OCI-LY7 (cell line): ENCODE measurements at regions not wholly inside any gene's neighbourhood (a gene's known extent, or its start where the extent isn't known, plus 50 kb on each side); places are given as distances from the start of the nearest gene placed in this dataset.

Source experiments
- BruUV-seq: library from RNA; stranded (reverse); fragments of 400-500 nt; replicated peaks from 2 replicates; lab custom pipeline; 2021; lab: Mats Ljungman, UMichigan
- CTCF ChIA-PET: fragments of 300-600 bp; sonication (Branson Sonifier 250); formaldehyde crosslinking; loops from one replicate; lab custom pipeline; 2022; ENCODE audit warnings: antibody characterized with exemption; ENCODE audit not compliant: unreplicated experiment; lab: Charles Lee
- POLR2A ChIA-PET: fragments of 300-600 bp; sonication (Branson Sonifier 250); formaldehyde crosslinking; loops from one replicate; lab custom pipeline; 2022; ENCODE audit warnings: antibody characterized with exemption; lab: Charles Lee
- DNase-seq: peaks from one replicate; pipeline ENCODE4 v3.0.0-alpha.2; 2015; ENCODE audit warnings: low spot score
- H2AFZ ChIP-seq: fragments of 200-600 bp; sonication (generic), shearing (Covaris generic); 2 replicates; pipeline ENCODE4 v1.6.1; 2014; ENCODE audit warnings: mild to moderate bottlenecking, antibody characterized with exemption, low read length, moderate library complexity
- H3K27ac ChIP-seq: fragments of 200-600 bp; sonication (generic); 2 replicates; pipeline ENCODE4 v1.5.1; 2014; ENCODE audit warnings: mixed run types, low read depth, mild to moderate bottlenecking, moderate library complexity, low read length, inconsistent platforms; ENCODE audit not compliant: poor library complexity, severe bottlenecking
- H3K36me3 ChIP-seq: fragments of 200-600 bp; sonication (generic); 2 replicates; pipeline ENCODE4 v1.6.1; 2014; ENCODE audit warnings: mild to moderate bottlenecking, antibody characterized with exemption, low read length, moderate library complexity, mixed read lengths; ENCODE audit not compliant: insufficient read depth
- H3K4me1 ChIP-seq: fragments of 200-600 bp; sonication (generic); 2 replicates; pipeline ENCODE4 v1.5.1; 2014; ENCODE audit warnings: mild to moderate bottlenecking, low read length; ENCODE audit not compliant: insufficient read depth, poor library complexity, severe bottlenecking
- H3K4me2 ChIP-seq: fragments of 200-600 bp; sonication (generic); 2 replicates; pipeline ENCODE4 v1.6.1; 2014; ENCODE audit warnings: mild to moderate bottlenecking, low read length
- H3K4me3 ChIP-seq: fragments of 200-600 bp; sonication (generic); 2 replicates; pipeline ENCODE4 v1.5.1; 2014; ENCODE audit warnings: mild to moderate bottlenecking, low read depth, low read length; ENCODE audit not compliant: poor library complexity, severe bottlenecking
- H3K79me2 ChIP-seq: fragments of 200-600 bp; sonication (generic); 2 replicates; pipeline ENCODE4 v1.6.1; 2016; ENCODE audit warnings: low read depth, mild to moderate bottlenecking, low read length, moderate library complexity, mixed read lengths; ENCODE audit not compliant: insufficient read depth
- H3K9me2 ChIP-seq: fragments of 200-600 bp; sonication (generic); 2 replicates; pipeline ENCODE4 v1.6.1; 2016; ENCODE audit warnings: mild to moderate bottlenecking, low read length, mixed read lengths; ENCODE audit not compliant: insufficient read depth
- H3K9me3 ChIP-seq: fragments of 200-600 bp; sonication (generic); 2 replicates; pipeline ENCODE4 v1.6.1; 2014; ENCODE audit warnings: mild to moderate bottlenecking, mixed run types, low read length, mixed read lengths
- H4K20me1 ChIP-seq: fragments of 200-600 bp; sonication (generic); 2 replicates; pipeline ENCODE4 v1.6.1; 2014; ENCODE audit warnings: mild to moderate bottlenecking, antibody characterized with exemption, low read length, moderate library complexity, mixed read lengths; ENCODE audit not compliant: insufficient read depth
- EZH2phosphoT487 ChIP-seq: fragments of 200-600 bp; sonication (generic); IDR thresholded peaks from 2 replicates; pipeline ENCODE4 v1.6.1; 2018; ENCODE audit warnings: low read depth, borderline replicate concordance, mild to moderate bottlenecking, mixed run types, antibody characterized with exemption, low read length, moderate library complexity, mixed read lengths
- intact Hi-C: fragments of 100-400 bp; cut with micrococcal nuclease; formaldehyde crosslinking; loops from one replicate; pipeline ENCODE4 v1.10.0; 2022; ENCODE audit not compliant: unreplicated experiment
- TF ChIP-seq, protein P1 (sequence below): fragments of 200-600 bp; sonication (generic); conservative IDR thresholded peaks from 2 replicates; pipeline ENCODE4 v1.5.1; 2014; ENCODE audit warnings: mild to moderate bottlenecking, antibody characterized with exemption, low read length, moderate library complexity, mixed read lengths

DNA sequence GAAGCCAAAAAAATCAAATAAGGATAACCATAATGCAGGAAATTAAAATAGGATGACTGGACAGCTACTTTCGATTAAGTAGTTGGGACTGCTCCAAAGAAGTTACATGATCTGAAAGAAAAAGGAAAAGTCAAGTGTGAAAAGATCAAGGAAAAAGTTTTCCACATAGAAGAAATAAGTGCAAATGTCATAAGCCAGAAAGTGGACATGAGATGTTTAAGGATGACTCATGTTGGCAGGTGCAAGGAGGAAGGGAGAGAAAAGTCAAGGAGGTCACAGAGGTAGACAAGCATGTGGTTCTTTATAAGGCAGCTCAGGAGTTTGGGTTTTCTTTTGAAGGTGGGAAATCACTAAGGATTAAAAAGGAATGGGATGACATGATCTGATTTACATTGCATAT, 89.8 kb upstream of the GPRIN3 start:
- intact Hi-C loops = no loop called here
- Histone ChIP-seq H3K4me1 (no peaks in the 10 kb centered on the region), H3K27ac (no peak overlapping the region), H2AFZ (no peak overlapping the region), H3K36me3 (no peaks in the 10 kb centered on the region), H3K4me2 (no peak overlapping the region), H3K9me2 (no peaks in the 10 kb centered on the region), H3K4me3 (no peak overlapping the region), H3K79me2 (no peaks in the 10 kb centered on the region), H3K9me3 (no peaks in the 10 kb centered on the region), H4K20me1 (no peaks in the 10 kb centered on the region)
- DNase-seq = no peak
- CTCF ChIA-PET = no interaction called here
- TF ChIP-seq, protein P1, sequence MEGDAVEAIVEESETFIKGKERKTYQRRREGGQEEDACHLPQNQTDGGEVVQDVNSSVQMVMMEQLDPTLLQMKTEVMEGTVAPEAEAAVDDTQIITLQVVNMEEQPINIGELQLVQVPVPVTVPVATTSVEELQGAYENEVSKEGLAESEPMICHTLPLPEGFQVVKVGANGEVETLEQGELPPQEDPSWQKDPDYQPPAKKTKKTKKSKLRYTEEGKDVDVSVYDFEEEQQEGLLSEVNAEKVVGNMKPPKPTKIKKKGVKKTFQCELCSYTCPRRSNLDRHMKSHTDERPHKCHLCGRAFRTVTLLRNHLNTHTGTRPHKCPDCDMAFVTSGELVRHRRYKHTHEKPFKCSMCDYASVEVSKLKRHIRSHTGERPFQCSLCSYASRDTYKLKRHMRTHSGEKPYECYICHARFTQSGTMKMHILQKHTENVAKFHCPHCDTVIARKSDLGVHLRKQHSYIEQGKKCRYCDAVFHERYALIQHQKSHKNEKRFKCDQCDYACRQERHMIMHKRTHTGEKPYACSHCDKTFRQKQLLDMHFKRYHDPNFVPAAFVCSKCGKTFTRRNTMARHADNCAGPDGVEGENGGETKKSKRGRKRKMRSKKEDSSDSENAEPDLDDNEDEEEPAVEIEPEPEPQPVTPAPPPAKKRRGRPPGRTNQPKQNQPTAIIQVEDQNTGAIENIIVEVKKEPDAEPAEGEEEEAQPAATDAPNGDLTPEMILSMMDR = no peak
- no peak for TF ChIP-seq EZH2phosphoT487
- POLR2A ChIA-PET = interaction anchor here (0.6 to 1.8 kb wide), 7 partner anchors 10 to 336 kb away, joined by 3 to 11 read pairs (median 4); no protein-coding TSS in a partner anchor
- no TSS peak for BruUV-seq

DNA sequence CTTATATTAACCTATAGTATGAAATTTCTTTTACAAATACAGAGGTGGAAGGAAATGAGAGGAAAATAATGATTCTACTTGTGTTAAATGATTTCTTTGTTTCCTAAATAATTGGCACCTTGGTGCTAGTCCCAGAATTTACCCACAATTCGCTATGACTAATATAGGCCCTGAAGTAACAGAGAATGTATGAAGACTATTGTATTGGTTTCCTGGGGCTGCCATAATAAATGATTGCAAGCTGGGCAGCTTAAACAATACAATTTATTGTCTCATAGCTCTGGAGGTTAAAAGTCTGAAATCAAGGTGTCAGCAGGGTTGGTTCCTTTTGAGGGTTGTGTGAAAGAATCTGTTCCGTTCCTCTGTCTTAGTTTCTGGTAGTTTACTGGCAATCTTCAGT, 74.8 kb upstream of the GPRIN3 start:
- no peaks in the 10 kb centered on the region for H3K79me2 ChIP-seq
- H3K4me3 ChIP-seq = no peak overlapping the region
- intact Hi-C loops = no loop called here
- H3K36me3 ChIP-seq = no peaks in the 10 kb centered on the region
- H3K9me2 ChIP-seq = no peaks in the 10 kb centered on the region
- ChIA-PET CTCF (no interaction called here), POLR2A (interaction anchor here (1.0 kb wide), 1 partner anchor 25 kb away, joined by 3 read pairs; no protein-coding TSS in a partner anchor)
- TF ChIP-seq, protein P1 = no peak
- no peak for TF ChIP-seq EZH2phosphoT487
- no peaks in the 10 kb centered on the region for H4K20me1 ChIP-seq
- H3K27ac ChIP-seq = no peak overlapping the region
- DNase-seq = no peak
- BruUV-seq = no TSS peak
- no peak overlapping the region for H2AFZ ChIP-seq
- H3K9me3 ChIP-seq = no peaks in the 10 kb centered on the region
- no peaks in the 10 kb centered on the region for H3K4me1 ChIP-seq
- H3K4me2 ChIP-seq = no peak overlapping the region

DNA sequence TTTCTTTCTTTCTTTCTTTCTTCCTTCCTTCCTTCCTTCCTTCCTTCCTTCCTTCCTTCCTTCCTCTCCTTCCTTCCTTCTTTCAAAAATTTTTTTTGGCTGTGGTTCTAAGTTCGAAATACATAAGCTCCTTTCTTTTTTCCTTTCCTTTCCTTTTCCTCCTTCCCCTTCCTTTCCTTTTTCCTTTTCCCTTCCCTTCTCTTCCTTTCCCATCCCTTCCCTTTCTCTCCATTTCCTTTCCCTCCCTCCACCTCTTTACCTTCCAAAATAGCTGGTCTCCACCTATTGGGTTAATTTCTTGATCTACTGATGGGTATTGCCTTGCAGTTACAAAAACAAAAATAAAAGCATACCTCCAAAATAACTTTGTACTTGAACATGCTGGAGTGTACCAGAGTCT, 73.4 kb upstream of the GPRIN3 start:
- no peak overlapping the region for H3K4me3 ChIP-seq
- no peaks in the 10 kb centered on the region for H3K36me3 ChIP-seq
- no peak for TF ChIP-seq EZH2phosphoT487
- TF ChIP-seq, protein P1 = no peak
- no peak overlapping the region for H3K27ac ChIP-seq
- H2AFZ ChIP-seq = no peak overlapping the region
- no peak overlapping the region for H3K4me2 ChIP-seq
- no peak for DNase-seq
- no peaks in the 10 kb centered on the region for H3K79me2 ChIP-seq
- ChIA-PET CTCF (no interaction called here), POLR2A (interaction anchor here (0.6 to 1.1 kb wide), 6 partner anchors 16 to 1993 kb away, joined by 3 to 6 read pairs (median 4); no protein-coding TSS in a partner anchor)
- no peaks in the 10 kb centered on the region for H3K4me1 ChIP-seq
- no peaks in the 10 kb centered on the region for H4K20me1 ChIP-seq
- H3K9me3 ChIP-seq = no peaks in the 10 kb centered on the region
- intact Hi-C loops = no loop called here
- no TSS peak for BruUV-seq
- no peaks in the 10 kb centered on the region for H3K9me2 ChIP-seq
